ENCODE measurements at regions not wholly inside any gene's neighbourhood (a gene's known extent, or its start where the extent isn't known, plus 50 kb on each side); places are given as distances from the start of the nearest gene placed in this dataset.
A peak's percentile ranks its signal among the peaks of the same experiment; 100 is the strongest.

DNA sequence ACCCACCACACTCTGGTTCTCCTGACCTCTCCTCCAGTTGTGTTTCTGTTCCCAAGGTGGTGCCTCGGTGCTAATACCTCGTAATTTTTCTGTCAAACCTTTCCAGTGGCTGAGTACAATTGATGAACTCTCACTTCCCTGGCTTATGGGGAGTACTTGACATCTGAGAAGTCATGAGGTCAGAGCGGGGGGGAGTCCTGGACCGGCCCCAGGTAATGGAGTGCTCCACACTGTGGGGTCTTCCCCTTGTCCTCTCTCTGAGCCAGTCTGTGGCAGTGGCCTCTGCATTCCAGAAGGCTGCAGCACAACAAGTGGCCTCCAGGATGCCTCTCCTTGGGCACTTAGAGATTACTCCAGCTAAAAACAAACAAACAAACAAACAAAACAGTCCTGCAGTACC, 122.5 kb upstream of the TRIM2 start:
- in situ Hi-C loops (cut with MboI; ENCODE audit: low pct_unique_long_range_greater_than_20kb, low sequenced_read_pairs, unreplicated experiment): loop anchor here (25.0 kb wide), 1 partner anchor 244 kb away; no protein-coding TSS in a partner anchor
- TF ChIP-seq, protein P1, sequence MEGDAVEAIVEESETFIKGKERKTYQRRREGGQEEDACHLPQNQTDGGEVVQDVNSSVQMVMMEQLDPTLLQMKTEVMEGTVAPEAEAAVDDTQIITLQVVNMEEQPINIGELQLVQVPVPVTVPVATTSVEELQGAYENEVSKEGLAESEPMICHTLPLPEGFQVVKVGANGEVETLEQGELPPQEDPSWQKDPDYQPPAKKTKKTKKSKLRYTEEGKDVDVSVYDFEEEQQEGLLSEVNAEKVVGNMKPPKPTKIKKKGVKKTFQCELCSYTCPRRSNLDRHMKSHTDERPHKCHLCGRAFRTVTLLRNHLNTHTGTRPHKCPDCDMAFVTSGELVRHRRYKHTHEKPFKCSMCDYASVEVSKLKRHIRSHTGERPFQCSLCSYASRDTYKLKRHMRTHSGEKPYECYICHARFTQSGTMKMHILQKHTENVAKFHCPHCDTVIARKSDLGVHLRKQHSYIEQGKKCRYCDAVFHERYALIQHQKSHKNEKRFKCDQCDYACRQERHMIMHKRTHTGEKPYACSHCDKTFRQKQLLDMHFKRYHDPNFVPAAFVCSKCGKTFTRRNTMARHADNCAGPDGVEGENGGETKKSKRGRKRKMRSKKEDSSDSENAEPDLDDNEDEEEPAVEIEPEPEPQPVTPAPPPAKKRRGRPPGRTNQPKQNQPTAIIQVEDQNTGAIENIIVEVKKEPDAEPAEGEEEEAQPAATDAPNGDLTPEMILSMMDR (IDR thresholded peaks at IDR 0.05; ENCODE audit: extremely low read depth, insufficient read depth, missing control alignments): no peak

DNA sequence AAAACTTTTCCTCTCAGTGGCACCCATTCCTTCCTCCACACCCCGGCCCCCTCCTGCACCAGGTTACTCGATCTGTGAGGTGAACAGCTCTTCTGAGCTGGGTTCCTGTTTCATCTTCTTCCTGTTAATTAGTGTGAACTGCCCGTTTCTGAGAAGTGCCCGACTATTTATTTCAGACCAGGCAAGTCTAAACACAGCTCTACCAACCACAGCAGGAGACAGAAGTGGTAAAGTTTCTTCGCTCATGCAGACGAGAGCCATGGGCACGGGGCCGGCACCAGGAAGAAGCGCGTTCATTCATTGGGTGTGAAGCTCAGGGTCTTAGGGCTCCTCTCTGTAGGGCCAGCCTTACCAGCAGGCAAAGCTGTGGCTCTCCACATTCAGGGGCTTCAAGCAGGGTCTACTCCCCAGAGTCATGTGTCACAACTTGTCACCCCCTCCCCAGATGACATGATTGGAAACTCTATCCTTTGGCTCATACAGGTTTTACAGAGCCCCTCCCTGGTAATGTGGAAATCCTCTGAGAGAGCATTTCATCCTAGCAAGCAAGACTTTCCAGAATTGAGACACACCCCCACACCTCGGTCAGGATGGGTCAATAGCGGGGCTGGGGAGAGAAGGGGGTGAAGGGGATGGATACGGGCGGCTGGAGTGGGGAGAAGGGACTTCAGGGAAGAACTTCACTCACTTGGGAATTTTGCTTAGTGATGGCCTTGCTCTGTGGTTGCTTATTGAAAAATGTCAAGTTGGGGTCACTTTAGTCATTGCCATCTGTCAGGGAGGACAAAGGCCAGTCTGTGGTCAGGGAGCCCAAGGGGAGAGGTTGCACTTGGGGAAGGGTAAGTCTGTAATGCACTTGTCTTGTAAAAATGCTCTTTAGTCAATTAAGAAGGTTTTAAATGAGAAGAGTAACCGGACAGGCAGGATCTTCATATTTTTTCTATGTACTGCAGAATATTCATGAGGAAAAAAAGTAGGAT, 121.6 kb upstream of the TRIM2 start:
- no peak for DNase-seq (ENCODE audit: low spot score)
- in situ Hi-C loops (cut with MboI; ENCODE audit: low pct_unique_long_range_greater_than_20kb, low sequenced_read_pairs, unreplicated experiment): loop anchor here (25.0 kb wide), 1 partner anchor 245 kb away; no protein-coding TSS in a partner anchor
- TF ChIP-seq, protein P1 (IDR thresholded peaks at IDR 0.05; ENCODE audit: extremely low read depth, insufficient read depth, missing control alignments): no peak

More for the DNA sequence above, 122.5 kb upstream of the TRIM2 start:
- DNase-seq (ENCODE audit: low spot score): no peak

DNA sequence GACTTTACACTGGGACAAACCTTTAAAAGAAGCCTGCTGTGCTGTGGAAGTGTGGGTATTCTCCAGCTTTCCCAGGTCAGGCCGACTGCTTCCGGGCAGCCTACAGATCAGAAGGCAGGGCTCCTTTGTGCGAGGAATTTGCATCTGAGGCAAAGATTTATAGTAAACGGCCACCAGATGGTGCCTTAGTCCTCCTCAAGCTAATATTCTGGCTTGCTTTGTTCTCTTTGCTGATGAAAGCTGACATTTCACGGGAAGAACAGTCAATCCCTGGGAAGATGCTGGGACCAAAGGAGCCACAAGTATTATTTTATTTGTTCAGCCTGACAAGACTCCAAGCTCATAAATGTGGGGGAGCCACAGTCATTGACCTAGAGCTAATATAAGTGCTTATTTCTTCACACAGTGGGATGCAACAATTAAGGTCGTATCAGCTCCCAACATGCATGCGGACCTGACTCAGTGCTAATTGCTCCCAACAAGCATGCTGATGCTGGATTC, 120.7 kb upstream of the TRIM2 start:
- in situ Hi-C loops (cut with MboI; ENCODE audit: low pct_unique_long_range_greater_than_20kb, low sequenced_read_pairs, unreplicated experiment): loop anchor here (25.0 kb wide), 1 partner anchor 246 kb away; no protein-coding TSS in a partner anchor
- peak; percentile 65 for DNase-seq (ENCODE audit: low spot score)
- TF ChIP-seq, protein P1 (IDR thresholded peaks at IDR 0.05; ENCODE audit: extremely low read depth, insufficient read depth, missing control alignments): peak; percentile 64

DNA sequence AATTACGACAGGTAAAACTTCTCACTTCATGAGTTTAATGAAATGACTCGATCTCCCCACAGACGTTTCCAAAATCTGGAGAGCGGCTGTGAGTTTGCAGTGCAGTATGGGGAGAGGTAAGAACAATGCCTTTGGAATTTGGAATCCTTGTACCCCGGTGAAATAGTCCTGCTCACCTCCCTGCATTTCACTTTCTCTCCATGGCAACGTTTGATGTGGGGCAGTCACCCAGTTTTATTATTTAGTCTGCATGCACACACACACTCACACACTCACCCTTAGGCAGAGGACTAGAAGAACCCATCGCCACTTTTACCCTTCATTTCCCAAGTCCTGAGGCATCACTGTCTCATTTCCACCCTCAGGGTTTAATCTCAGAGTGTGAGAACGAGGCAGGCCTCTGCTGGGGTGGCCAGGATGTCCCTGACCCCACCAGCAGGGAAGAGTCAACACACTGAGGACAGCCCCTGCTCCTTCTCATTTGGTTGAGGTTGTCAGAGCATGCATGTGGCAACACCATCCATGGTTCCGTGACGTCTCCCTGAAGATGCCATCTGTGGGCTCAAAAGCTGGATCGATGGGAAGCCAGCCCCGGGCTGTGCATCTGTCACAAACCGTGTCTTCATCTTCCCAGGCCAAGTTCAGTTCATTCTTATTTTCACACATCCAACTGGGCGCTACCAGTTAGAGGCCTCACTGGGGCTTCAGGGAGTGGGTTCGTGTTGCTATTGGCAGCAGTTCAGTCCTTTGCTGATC, 119.8 kb upstream of the TRIM2 start:
- in situ Hi-C loops (cut with MboI; ENCODE audit: low pct_unique_long_range_greater_than_20kb, low sequenced_read_pairs, unreplicated experiment): loop anchor here (25.0 kb wide), 1 partner anchor 247 kb away; no protein-coding TSS in a partner anchor
- no peak for DNase-seq (ENCODE audit: low spot score)
- TF ChIP-seq, protein P1 (IDR thresholded peaks at IDR 0.05; ENCODE audit: extremely low read depth, insufficient read depth, missing control alignments): no peak

DNA sequence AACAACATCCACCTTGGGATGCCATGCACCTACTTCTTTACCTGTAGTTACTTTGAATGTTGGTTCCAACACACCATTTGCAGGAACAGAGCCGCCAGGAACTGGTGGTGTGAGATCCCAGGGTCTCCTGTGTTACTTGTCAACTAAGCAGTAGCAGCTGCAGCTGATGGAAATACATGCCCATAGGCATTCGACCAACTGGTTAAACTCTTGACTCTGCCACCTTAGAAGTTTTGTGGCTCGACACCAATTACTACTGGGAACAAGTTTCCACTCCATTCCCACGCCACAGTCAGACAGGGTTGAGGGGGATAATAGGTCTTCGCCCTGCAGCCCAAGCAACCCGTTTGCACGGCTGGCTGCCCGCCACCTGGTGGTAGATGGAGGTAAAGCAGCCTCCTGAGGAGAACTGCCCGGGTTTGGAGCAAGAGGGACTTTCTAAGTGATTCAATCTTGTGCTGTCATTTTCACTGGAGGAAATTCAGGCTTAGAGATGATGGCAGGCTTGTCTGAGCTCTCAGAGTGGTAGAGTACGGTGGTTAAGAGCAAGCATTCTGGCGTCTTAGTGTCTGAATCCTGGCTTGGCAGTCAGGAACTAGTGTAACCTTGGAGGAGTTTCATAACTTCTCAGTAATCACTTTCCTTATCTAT, 119.1 kb upstream of the TRIM2 start:
- DNase-seq (ENCODE audit: low spot score): peak; percentile 63
- TF ChIP-seq, protein P1 (IDR thresholded peaks at IDR 0.05; ENCODE audit: extremely low read depth, insufficient read depth, missing control alignments): peak; percentile 94
- in situ Hi-C loops (cut with MboI; ENCODE audit: low pct_unique_long_range_greater_than_20kb, low sequenced_read_pairs, unreplicated experiment): loop anchor here (25.0 kb wide), 1 partner anchor 248 kb away; no protein-coding TSS in a partner anchor
